SH-SY5Y (cell line): ENCODE measurements at regions not wholly inside any gene's neighbourhood (a gene's known extent, or its start where the extent isn't known, plus 50 kb on each side); places are given as distances from the start of the nearest gene placed in this dataset.

Experiments
- GATA2 ChIP-seq: IDR thresholded peaks from 2 replicates; pipeline ENCODE4 v1.6.1; 2011; ENCODE audit warnings: mild to moderate bottlenecking, low read depth, low read length
- GATA3 ChIP-seq: IDR thresholded peaks from 2 replicates; pipeline ENCODE4 v1.6.1; 2011; ENCODE audit warnings: low read depth, mild to moderate bottlenecking, low read length, moderate library complexity

DNA sequence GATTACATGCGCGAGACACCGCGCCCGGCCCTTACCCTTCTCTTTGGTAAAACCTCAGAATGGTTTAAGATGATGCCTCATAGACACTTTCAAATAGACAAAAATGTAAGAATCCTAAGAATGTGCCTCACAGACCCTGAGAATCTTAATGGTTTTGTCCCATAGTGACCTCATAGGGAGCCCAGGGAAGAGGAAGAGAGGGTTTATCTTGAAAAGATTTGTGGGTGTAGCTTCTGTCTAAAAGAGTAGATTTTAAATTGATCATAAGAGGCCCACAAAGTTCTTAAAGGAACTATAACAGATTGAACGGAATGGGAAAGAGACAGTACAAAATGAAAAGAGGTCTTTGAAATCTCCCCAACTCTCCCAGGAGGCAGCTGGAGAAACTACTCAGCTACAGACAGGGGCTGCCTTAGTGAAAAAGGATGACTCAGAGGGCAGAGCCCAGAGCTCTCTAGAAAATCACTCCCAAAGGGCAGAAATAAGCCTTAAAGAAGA, 220.6 kb downstream of the ADRA2A start:
- TF ChIP-seq GATA2 (no peak), GATA3 (no peak)
